NCI-H748 (cell line): ENCODE measurements at regions not wholly inside any gene's neighbourhood (a gene's known extent, or its start where the extent isn't known, plus 50 kb on each side); places are given as distances from the start of the nearest gene placed in this dataset.
A peak's percentile ranks its signal among the peaks of the same experiment; 100 is the strongest.
"Not testable (repeated sequence)": the region's sequence is repeated elsewhere in the genome, so short reads cannot be mapped to it uniquely, and the experiment has no call there.

Experiments used
- DNase-seq: peaks from one replicate; lab custom pipeline; 2025; ENCODE audit not compliant: unreplicated experiment; lab: John Stamatoyannopoulos, UW

- no peak for DNase-seq
Observed at GRCh38 chr9:87392086-87392485, 105.6 kb upstream of the DAPK1 start.

DNA sequence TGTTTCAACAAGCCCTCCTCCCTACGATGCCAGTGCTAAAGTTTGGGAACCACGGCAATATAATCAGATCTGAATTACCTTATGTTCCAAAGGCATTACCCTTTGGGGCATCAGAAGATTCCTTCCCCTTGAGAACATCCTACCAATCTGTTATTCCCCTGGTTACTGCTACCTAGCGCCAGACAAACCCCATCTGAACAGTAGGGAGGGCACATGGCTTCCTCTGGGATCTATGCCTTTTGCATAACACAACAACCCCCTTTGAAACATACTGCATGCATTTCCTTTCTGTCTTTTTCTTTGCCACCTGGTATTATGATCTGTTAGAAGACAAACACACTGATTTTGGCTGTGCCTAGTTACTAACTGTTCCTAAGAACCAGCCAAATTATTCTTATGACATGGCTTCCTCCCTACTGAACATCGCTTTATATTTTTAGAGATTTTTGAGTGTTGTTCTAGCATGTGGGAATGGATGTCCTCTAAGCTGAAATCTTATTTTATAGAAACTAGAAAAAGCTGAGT, 103.9 kb upstream of the DAPK1 start:
- DNase-seq = no peak

GRCh38 chr9:87395804-87396479, 101.7 kb upstream of the DAPK1 start:
- DNase-seq = peak; percentile 82

DNA sequence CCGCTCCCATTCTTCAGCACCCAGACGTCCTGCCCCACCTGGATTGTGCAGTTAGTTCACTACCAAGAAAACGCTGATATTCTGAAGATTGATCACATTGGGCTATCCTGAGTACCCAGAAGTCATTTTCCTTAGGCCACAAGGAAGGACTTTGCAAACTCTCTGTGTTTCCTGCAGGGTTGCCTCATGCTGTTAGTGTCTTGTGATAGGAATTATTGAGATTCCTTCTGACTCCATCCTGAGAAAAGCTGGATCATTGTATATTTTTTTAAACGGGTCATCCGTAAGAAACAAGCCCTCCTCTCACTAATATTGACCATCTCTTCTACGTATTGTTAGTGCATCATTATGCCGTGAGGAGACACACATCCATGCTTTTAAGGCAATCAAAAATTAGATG, 96.0 kb upstream of the DAPK1 start:
- DNase-seq = no peak

DNA sequence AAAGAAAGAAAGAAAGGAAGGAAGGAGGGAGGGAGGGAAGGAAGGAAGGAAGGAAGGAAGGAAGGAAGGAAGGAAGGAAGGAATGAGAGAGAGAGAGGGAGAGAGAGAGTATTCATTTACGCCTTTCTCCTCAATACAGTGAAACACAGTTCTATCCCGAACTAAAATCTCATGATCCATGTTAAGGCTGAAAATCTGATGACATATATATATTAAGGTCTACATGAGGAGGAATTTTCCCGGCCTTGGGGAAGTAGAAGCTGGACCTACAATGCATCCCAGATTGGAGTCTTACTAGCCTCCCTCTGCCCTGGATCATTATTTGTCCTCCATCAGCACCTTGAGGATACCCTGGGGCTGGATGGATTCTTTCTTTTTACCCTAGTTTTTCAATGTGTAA, 95.1 kb upstream of the DAPK1 start:
- no peak for DNase-seq

DNA sequence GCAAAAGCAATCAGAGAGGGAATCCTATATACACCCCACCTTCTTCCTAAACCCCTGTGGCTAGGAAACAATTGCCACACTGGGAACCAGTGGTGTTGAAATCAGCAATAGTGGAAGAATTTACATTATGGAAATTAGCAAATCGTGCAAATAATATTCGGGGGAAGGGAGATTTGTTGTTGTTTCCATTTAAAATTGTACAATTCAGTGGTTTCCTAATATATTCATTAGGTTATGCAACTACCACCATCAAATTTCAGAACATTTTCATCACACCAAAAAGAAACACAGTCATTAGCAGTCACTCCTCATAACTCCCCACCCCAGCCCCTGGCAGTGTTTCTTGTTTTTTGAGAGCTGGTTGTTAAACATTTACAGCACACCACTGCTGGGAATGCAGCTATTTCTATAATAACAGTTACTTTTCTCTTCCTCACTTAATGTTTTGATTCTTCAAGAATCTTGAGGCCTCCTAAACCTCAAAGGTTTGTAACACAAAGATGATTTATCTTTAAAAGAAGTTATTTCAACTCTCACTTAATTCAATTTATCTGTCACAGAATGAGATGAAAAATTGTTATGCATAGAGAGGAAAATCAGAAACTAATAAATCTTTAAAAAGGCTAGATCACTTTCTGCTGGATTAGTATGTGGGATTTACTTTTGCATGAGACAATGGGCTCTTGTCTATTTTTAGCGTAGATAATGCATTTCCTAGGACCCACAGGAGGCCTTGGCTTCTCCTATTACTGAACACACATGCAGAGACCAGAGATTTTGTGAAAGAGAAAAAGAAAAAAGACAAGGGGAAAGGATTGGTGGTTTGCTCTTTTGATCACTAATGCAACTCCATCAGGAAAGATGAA, 91.8 kb upstream of the DAPK1 start:
- DNase-seq = peak; percentile 17

DNA sequence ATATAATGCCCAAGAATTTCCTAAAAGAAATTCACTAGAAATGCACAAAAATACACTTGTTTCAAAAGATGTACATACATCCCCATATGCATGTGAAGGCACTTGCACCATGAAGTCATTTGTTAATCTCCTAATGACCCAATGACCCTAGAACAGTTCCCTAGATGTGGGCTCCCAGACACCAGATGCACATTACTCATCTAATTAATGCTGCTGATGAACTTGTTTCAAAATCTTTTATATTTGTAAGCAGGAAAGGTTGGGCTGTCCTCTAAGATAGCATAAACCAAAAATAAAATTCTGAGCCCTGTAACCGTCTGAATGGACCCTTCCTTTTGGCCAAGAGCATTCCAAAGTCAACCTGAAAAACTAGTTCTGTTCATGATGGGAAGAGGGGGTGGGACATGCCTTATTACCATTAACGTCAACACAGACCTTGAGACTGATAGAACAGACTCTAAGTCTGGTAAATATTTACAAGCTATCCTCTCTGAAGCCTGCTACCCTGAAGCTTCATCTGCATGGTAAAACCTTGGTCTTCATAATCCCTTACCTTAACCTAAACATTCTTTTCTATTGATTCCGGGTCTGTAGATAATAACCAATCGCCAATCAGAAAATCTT, 91.0 kb upstream of the DAPK1 start:
- peak; percentile 42 for DNase-seq

DNA sequence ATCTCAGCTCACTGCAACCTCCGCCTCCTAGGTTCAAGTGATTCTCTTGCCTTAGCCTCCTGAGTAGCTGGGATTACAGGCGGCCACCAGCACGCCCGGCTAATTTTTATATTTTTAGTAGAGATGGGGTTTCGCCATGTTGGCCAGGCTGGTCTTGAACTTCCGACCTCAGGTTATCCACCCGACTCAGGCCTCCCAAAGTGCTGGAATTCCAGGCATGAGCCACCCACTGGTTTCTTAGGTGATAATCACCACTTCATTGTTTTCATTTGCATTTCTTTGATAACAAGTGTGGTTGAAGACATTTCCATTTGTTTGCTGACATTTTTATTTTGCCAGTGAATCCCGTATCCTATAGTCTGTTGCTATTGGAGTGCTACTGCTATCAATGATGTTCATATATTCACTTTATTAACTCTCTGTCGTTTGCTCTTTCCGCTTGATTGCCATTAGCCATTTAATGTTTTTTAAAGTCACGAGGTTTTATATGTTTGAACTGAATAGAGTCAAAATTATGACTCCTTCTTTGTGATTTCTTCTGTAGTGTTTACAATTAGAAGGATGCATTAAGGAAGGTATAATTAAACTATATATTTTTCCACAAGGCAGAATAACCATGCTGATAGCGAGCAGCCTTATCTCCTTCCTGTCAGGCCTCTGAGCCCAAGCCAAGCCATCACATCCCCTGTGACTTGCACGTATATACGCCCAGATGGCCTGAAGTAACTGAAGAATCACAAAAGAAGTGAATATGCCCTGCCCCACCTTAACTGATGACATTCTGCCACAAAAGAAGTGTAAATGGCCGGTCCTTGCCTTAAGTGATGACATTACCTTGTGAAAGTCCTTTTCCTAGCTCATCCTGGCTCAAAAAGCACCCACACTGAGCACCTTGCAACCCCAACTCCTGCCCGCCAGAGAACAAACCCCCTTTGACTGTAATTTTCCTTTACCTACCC, 87.3 kb upstream of the DAPK1 start:
- not testable (repeated sequence) for DNase-seq

DNA sequence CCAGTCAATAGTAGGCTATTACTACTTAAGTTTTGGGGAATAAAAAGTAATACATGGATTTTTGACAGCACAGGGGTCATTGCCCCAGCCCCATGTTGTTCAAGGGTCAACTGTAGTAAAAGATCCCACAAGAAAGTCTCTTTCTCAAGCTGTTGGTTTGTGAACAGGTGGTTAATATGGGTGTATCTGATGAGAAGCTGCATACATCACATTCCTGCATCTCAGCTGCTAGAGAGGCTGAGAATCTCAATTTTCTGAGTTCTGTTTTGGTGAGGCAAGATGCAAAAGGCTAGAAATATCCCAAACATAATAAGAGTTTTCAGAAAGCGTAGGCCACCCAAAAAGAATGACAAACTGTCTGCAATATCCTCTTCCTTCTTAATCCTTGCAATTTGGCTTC, 76.8 kb upstream of the DAPK1 start:
- DNase-seq = no peak

DNA sequence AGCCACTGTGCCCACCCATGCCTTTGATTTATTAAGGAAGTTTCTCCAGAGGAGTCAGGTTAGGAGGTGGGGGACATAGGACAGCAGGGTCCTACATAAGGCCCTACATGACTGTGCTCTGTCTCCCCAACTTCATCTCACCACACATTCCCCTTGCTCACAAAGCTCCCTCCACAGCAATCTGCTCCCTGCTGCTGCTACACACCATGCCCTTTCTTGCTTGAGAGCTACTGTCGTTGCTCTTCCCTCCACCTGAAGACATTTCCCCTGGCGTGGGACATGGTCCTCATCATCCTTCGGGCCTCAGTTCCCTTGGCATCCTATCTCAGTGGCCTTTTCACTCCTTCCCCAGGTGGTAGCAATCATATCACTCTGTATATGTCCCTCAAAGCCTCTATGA, 75.9 kb upstream of the DAPK1 start:
- no peak for DNase-seq

- peak; percentile 27 for DNase-seq
Observed at GRCh38 chr9:87422999-87423398, 74.7 kb upstream of the DAPK1 start.

GRCh38 chr9:87423885-87424284, 73.8 kb upstream of the DAPK1 start:
- DNase-seq = not testable (repeated sequence)

GRCh38 chr9:87425202-87425601, 72.5 kb upstream of the DAPK1 start:
- no peak for DNase-seq

DNA sequence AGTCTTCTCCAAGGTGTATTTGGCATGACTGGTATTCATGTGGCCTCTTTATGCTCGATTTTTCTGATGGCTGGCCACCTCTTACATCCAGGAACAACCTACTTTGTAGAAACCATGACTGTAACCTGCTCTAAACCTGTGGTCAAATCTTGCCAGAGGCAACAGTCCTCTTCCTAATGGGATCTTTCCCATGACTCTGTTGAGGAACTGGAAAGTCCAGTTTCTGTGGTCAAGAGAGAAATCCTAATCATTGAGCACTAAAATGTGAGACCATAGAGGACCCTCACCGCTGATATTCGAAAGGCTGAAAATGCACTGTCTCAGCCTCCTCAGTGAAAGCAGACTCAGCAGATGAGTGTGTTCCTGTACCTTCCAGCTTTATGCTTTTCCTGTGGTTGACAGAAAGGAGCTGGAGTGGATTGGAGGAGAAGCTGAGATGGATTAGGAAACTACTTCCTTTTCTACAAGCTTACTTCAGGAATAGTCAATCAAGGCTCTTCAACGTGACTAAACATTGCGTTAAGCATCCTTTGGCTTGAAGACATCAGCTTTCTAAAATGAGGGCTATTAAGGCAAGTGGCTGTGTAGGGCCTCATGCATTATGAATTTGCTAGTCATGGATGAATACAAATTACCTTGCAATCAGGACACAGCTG, 69.7 kb upstream of the DAPK1 start:
- peak; percentile 59 for DNase-seq

GRCh38 chr9:87428659-87429058, 69.0 kb upstream of the DAPK1 start:
- DNase-seq = peak; percentile 88

DNA sequence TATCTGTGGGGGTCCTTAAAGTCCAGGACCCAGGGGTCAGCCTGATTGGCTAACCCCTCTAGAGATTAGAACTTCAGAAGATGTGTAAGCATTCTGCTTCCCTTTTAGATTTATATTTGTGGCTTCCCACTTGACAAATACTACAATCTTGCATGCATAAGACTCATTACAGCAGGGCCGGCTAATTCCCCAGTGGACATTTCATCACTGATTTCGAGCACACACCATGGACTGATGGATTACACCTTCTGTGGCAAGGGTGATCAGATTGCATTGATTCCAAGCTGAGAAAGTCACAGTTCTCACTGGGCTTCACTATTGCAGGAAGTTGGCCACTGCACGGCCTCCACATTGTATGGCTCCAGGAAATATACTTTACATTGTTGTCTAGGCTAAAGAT, 65.8 kb upstream of the DAPK1 start:
- DNase-seq = no peak

- DNase-seq = no peak
Observed at GRCh38 chr9:87433853-87434252, 63.8 kb upstream of the DAPK1 start.

DNA sequence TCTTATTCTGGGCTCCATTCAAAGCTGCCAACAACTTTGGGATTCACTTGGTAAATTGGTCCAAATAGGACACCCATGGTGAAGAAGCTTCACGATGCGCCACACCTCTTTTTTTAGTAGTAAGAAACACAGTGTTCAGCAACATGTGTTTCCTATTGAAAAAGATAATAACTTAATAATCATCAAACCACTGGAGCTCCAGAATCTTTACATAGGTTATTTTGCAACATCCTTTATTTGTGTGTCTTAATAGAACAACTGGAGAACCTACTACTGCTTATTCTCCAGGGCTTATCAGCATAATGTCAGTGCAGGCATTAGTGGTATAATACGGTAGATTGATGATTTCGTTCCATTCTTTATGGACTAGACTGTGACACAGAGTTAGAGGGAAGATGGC, 63.3 kb upstream of the DAPK1 start:
- DNase-seq = no peak

DNA sequence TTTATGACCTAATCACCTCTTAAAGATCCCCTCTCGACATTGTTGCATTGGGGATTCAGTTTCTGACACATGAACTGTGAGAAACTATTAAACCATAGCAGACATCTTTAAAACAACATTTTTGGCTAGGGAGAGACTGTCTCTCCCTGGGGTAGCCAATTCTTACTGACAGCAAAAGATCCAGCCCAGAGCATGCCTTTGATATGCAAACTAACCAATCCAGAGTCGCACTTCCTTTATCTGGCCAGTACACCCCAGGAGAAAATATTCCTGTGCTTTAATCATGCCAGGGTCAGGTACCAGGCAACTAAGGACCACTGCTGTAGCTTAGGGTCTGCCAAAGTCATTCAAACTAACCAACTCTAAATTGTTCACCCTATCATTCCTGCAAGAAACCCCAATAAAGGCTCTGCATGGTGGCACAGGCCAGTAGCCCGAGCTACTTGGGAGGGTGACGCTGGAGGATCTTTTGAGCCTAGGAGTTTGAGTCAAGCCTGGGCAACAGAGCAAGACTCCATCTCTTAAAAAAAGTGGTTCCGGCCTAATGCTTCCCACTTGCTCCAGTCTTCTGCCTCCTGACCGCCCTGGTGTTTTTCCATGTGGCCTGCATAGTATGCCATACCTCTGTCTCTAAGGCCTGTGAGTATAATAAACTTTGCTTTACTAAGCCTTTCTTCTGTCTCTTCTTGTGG, 62.3 kb upstream of the DAPK1 start:
- no peak for DNase-seq

GRCh38 chr9:87436716-87437115, 61.0 kb upstream of the DAPK1 start:
- no peak for DNase-seq
